Stimulated activated CD4-positive, alpha-beta T cell treated with anti-CD3 and anti-CD28 coated beads, Interleukin-15, amount 100 ng/mL, for 48 hours (primary cell): ENCODE measurements at regions not wholly inside any gene's neighbourhood (a gene's known extent, or its start where the extent isn't known, plus 50 kb on each side); places are given as distances from the start of the nearest gene placed in this dataset.

Experiments
- DNase-seq, 2 donors: peaks; one replicate each; pipeline ENCODE4 v3.0.0-alpha.2; 2020; ENCODE audit warnings: low read depth in 2 of 2

DNA sequence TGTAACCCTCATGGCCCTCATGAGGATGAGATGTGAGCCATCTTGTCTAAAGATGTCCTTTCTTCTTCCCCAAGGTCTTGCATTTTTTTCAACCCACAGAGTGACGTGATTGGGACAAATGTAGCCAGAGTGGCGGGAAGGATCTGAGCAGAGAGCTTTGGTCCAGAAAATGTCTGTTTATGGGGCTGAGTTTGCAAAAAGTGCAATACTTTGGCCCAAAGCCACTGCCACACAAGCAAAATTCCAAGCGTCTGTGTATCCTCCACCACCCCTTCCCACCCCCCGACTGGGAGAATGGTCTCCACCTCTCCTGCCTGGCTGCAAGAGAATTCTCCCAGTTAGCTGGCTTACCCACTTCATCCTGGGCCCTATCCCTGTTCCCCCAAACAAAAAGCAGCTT, 246.9 kb upstream of the LRIG1 start:
- DNase-seq, result no peak

DNA sequence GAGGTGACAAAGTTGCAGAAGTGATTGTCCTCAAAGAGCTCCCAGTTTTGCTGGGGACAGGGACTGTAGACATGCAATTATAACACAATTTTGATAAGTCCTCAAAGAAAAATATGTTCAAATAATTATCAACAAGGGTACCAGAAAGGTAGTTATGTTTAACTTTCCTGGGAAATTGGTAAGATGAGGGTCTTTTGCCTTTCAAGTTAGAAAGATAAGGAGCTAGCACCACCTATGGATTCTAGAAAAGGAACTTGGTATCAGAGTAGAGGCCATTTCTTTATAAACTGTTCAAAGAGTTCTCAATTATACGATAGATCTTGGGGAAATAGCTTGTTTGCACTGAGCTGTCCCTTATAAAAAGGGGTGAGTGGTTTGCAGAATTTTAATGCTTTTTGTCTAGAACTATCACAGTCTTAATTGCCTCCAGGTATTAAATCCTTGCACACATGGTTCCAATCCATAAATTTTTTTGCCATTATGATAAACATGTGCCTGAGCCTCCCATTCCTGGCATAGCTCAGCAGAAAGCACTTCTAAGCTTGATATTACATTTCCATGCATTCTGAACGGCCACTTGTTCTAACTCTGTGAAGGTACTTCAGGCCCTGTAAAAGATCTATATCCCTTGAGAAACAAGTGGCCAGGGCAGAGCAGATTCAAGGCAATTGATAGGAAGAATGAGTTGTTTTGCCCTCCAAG, 247.5 kb upstream of the LRIG1 start:
- DNase-seq, result no peak

DNA sequence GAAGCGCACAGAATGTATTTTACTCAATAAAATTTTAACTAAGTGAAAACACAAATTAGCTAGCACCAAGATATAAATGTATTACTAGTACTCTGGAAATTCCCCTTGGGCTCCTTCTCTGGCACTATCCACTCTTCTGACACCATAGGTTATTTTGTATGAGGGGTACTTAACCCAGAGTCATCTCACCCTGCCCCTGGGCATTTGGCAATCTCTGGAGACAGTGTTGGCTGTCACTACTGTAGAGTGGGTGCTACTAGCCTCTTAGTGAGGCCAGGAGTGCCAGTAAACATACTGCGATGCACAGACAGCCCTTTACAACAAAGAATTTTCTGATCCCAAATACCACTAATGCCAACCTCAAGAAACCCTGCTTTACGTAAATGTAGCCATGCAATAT, 246.3 kb upstream of the KBTBD8 start:
- no peak for DNase-seq

DNA sequence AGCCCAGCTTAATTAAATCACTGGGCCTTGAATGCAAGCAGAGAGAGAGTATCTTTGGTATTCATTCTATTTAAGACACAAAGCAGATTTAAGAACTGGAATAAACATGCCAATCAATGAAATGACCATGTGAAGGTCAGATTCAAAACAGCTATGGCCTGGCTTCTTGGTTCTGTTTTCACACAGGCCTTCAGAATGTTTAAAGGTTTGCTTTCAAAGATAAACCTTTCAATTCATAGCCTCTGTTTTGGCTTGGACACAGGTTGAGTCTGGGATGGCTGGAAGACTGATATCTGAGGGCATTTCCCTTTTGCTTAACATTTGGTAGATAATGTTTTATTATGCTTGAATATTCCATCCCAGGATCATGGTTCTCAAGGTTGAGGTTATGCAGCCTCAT, 244.4 kb upstream of the KBTBD8 start:
- no peak for DNase-seq

DNA sequence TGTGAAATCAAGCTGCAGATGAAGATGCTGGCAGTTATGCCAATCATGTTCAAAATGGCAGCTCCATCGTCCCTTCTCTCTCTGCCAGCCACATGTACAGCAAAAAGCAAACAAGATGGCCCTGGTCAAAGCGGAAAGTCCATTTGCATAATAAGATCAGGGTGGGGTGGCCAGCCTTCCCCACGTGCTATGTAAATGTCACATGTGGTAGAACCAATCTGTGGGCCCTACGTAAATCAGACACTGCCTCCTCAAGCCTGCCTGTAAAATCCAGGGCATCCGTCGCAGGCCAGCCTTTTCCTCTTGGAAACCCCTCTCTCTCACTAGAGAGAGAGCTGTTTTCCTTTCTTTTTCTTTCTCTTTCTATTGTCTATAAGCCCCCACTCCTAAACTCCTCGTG, 243.5 kb upstream of the KBTBD8 start:
- no peak for DNase-seq

DNA sequence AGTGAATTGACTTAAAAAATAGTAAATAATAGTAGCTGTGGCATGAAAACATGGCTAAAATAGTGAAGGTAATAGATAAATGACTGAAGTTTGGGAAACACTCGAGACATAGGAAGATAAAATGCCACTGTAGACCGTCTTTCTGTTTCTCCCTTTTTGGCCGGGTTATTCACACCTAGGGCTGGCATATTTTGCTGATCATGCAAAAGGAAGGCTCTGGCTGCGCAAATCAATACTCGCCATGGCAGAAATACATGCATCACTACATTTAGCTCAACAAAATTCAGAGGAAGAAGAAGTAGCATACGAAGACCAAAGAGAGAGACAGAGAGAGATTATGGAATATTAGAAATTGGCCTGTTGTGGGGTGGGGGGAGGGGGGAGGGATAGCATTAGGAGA, 242.2 kb upstream of the KBTBD8 start:
- DNase-seq, result no peak

DNA sequence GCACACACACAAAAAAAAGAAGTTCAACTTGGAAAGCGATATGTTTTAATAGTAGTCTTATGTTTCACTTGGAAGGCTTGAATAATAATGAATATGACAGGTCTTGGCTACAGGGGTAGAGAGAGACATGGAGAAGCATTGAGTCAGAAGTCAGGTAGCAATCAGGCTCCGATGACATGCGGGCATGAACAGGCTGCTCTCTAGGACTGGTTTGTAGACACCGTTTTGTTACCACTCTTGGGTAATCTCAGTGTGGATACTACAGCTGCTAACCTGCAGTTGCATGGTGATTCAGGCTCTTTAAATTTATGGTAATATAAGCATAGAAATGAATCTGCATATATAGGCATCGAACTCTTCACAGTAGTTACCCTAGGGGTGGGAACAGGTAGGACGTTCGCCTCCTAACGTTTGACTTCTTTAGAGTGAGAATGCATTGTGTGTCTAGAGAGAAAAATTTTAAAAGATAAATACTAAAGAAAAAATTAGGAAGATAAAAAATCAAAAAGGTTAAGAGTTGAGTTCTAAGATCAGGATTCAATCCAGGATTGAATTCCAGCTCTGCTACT, 241.6 kb upstream of the KBTBD8 start:
- DNase-seq, result no peak

DNA sequence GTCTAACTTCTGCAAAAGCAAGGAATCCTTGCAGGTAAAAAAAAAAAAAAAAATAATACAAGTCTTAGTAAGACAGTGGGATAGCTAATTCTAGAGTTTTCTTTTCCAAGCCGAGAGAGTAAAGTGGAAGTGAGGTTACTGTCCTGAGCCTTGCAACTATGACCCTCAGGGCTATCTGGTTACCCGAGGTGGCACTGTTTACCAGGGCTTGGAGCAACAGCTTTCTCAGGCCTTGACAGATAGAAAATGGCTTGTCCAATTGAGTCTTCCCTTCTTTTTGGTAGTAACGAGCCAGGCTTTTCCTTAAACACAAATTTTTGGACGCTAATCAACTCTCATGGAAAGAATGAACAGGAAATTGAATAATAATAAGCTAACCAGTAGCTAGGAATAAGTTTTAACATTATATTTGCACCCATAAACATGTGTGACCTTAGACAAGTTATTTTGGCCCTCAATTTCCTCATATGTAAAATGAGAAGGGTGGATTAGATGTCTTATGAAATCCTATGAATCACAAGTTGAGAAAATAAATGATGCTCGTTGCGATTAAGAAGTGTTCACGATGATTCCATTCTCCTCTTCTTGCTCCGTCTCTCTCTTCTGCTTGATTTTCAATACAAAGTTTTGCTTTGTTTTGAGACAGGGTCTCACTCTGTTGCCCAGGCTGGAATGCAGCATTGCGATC, 236.9 kb upstream of the KBTBD8 start:
- no peak for DNase-seq

DNA sequence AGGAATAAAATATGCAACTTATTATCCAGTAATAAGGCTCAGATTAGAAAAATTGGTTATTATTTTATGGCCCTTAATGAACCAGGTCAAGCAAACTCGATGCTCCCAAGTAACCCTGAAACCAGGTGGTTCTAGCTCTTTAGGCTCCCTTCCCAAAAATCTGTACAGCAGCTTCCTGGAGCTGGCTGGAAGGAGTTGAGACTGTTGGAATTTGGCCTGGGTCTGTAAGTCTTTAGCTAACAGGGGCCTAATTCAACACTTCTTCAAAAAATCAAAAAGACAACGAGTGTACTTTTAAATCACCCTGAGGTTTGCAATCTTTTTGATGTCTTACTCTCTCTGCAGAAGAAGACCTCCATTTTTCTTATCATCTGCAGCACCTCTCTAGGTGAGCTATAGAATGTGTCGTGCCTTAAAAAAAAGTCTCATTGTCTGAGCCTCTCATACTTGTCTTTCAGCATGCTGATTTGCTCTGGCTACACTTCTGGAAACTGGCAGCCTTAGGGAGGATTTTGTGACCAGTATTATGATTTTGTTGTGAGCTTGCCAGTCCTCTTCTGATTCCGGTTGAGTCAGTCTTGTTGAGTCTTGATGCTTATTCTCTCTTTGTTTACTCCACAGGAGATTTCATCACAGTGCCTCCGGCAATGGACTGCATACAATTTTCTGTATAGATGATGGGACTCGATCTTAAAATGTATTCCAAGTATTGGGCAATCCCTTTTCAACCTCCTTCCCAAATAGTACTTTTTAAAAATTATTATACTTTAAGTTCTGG, 235.0 kb upstream of the KBTBD8 start:
- DNase-seq, result no peak

DNA sequence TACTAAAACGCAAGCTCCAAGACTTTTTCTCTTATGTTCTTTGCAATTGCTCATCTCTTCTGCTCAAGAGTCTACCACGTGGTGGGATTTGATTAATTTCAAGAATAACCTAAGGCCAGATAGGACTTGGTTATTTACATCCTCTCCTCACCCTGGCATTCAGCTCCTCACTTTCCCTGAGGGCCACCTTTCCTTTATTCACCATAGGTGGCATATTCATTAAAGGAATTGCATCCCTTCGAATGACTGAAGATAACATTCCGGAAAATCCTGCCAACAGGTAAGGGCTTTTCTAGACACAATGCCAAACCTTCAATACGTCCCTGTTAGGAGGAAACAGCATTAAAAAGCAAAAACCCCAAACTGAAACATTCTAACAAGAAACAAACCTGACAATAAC, 220.0 kb upstream of the KBTBD8 start:
- no peak for DNase-seq

DNA sequence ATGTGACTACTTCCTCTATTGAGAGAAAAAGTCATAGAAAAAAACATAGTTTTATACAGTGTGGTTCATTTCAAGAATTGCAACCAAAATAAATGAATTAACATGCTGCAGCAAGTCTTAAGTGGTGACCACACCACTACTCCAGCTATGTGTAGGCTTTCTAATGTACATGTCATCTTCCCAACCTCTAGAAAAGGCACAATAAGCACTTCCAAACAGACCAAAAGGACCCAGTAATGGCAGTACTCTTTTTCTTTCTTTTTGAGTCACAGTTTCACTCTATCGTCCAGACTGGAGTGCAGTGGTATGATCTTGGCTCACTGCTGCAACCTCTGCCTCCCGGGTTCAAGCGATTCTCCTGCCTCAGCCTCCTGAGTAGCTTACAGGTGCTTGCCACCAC, 219.3 kb upstream of the KBTBD8 start:
- DNase-seq, result no peak

DNA sequence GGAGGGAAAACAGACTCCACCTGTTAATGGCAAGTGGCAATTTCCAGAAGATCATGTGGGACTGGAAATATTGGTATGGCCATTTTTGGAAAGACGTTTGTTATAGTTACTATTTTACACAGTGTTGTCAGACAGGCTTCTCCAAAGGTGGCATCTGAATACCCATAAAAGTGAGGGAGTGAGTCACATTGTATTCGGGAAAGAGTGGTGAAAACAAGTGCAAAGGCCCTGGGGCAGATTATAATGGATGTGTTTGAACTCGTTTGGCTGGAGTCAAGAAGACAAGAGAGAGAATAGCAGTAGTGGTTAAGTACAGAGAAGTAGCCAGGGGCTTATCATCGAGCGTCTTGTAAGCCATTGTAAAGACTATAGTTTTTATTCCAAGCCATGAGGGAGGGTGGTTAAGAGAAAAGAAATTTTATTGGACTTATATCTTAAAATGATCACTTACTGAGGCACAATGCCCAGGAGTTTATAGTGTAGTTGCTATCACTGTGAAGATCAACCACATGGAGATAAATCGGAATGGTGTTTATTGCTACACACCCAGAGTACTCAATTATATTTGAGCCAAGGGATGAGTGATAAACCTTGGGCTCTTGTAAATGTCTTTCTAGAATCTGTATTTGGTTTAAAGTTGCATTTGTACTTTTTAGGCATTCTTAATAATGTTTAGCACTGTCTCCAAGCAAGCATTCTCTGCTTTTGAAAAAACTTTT, 212.8 kb upstream of the KBTBD8 start:
- DNase-seq, result no peak

DNA sequence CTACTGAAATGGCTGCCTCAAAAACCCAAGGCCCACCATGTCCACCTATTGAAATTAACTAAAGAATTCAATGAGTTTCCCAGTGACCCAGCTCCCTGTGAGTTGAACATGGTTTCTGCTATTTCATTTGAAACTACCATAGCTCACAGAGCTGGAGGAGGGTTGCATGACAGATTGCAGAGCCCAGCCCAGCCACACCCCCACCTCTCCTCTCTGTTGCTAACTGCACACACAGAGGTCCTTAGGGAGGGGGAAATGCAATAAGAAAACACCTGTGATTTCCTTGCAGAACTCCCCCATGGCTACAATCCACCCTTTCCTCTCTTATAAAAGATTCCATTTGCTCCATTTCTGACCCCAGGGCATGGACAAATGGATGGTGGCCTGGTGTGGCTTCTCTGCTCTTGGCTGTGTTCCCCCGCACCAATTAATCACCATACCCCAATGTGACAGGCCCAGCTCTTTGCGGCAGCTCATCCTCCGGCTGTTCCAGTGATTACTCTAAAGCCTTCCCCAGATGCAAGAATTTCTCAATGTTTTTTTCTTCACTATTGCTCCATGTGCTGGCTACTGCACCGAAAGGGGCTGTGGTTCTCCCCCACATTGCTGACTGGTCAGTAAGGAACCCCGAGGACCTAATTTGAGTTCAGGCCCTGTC, 208.4 kb upstream of the KBTBD8 start:
- no peak for DNase-seq

DNA sequence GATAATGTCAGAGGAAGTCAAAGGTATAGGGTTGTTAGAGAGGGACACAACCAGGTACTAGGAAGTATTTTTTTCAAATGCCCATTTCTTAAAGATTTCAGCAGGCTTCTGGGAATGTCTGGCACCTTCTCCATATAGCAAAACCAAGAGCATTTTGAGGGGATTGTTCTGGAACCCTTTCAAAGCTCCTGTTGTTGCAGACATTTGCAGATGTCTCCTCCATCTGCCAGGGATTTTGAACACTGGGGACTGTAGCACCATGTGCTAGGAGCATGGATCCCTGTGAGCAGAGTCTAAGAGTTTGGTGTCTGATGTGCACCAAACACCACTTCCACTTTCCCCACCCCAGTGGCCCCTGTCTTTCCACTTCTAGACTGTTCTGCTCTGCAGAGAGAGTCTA, 206.0 kb upstream of the KBTBD8 start:
- DNase-seq, result no peak

DNA sequence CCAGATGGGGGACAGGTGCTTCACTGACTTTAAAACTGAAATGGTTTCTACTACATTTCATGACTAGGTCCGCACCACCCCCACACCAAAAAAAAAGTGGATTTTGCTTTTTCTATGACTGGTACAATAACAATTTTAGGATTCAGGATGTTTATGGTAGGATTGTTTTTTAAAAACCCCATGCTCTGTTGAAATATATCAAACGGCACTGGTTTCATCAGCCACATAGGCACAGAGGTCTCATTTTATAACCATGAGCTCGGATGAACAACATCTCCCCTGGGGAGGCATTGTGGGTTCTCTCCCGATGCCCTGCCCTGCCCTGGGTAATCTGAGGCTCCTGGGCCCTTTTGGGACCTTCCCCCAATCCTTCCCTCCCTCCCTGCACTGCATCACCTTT, 202.7 kb upstream of the KBTBD8 start:
- no peak for DNase-seq

DNA sequence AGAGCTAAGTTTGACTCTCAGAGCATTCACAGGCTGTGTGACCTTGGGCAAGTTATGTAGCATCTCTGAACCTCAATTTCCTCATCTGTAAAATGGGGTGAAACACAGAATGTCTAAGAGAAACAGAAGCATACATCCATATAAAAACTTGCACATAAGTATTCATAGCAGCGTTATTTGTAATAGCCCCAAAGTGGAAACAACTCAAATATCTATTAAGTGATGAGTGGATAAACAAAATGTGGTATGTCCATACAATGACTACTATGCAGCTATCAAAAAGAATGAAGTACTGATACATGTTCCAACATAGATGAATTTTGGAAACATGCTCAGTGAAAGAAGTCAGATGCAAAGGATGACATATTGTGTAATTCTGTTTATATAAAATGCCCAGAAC, 201.8 kb upstream of the KBTBD8 start:
- DNase-seq, result no peak

DNA sequence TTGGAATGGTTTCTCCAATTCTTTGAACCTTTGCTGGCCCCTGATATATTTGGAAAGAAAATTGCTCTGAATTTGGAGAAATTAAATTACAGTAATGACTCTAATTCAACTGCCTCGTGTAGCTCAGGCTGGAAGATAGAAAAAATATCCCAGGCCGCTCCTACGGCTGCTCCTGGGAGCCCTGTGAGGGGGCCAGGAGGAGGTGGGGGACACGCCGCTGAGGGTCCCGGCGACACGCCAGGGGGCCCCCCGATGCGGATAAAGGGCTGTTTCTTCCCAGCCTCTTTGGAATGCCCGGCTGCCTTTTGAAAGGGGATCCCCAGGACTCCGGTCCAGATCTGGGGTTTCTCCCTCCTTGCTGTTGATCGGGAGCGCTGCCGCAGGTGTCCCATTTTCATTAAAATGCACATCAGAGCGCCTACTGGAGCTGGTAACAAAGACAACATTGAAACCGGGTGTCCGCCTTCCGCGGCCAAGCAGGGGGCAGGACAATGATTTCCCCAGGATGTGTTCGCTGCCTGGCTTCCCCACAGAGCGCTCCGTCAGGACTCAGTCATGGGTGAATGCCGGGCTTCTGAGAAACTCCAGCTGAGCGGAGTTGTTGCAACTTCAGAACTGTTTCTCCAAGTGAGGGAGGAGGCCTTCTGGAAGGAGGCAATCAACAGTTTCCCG, 200.1 kb upstream of the KBTBD8 start:
- no peak for DNase-seq

DNA sequence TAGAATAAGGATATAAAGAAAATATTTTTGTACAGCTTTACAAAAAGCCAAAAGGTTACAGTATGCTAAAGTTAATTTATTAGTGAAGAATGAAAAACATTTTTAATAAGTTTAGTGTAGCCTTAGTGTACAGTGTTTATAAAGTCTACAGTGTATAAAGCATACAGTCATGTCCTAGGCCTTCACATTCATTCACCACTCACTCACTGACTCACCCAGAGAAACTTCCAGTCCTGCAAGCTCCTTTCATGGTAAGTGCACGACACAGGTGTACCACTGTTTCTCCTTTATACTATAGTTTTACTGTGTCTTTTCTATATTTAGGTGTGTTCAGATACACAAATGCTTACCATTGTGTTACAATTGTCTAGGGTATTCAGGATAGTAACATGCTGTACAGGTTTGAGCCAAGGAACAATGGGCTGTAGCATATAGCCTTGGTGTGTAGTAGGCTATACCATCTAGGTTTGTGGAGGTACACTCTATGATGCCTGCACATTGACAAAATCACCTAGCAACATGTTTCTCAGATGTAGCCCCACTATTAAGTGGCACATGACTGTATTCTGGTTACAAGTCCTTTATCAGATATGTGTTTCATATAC, 197.1 kb upstream of the KBTBD8 start:
- DNase-seq, result no peak

DNA sequence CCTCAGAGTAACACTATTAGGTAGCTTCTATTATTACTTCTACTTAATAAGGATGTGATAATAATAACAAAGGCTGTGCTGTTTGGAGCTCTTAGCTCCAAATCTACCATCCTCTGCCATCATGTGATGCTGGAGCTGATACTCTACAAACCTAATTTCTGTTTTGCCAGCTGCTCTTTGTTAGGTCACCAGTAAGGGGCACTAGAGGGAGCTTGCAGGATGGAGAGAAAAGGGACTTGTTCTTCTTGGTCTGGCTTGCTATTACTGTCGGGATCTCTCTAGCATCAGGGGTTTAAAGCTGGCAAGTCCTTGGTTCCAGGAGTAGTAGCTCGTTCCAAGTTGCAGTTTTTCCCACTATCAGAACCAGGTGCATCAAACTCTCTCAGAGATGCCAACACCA, 194.9 kb upstream of the KBTBD8 start:
- DNase-seq, result no peak
